ENCODE measurements at regions not wholly inside any gene's neighbourhood (a gene's known extent, or its start where the extent isn't known, plus 50 kb on each side); places are given as distances from the start of the nearest gene placed in this dataset. TPM values are rescaled to one million over a fixed set of nuclear protein-coding genes. Genes with fewer than 3 reads are reported as not detected.

Small RNA genes in the stretch of these regions (small RNA-seq; reads per million reads assigned to genes)
- not detected for gene RNU6-274P

All from K562 (cell line).